A549 (cell line): ENCODE measurements at regions not wholly inside any gene's neighbourhood (a gene's known extent, or its start where the extent isn't known, plus 50 kb on each side); places are given as distances from the start of the nearest gene placed in this dataset.

Experiments used
- ATAC-seq, 2 experiments: fragments of 200-7000 bp in 1 of 2; fragments of >200 bp in 1 of 2; cut with Nextera tagmentation in 1 of 2; cut with Tn5 transposase in 1 of 2; 3 replicates each; pipeline versions ENCODE4 v1.8.0 to v1.9.1; 2018 to 2020; ENCODE audit warnings: mild to moderate bottlenecking in 1 of 2, moderate library complexity in 1 of 2
- CTCF ChIA-PET: fragments of 300-600 bp; sonication (Branson Sonifier 250); formaldehyde crosslinking; extraction: SDS; loops from one replicate; lab custom pipeline; 2021; ENCODE audit warnings: antibody characterized with exemption, inconsistent platforms; lab: Yijun Ruan, JAX
- POLR2A ChIA-PET: fragments of 350-600 bp; formaldehyde crosslinking; extraction: SDS; loops from one replicate; lab custom pipeline; 2021; ENCODE audit warnings: antibody characterized with exemption, inconsistent platforms; lab: Yijun Ruan, JAX
- DNase-seq, 2 experiments: peaks; one replicate each; pipeline versions ENCODE4 v3.0.0 to v3.0.0-alpha.2; 2011 to 2016; ENCODE audit warnings: low read depth in 1 of 2, low spot score in 1 of 2
- FAIRE-seq: peaks from 2 replicates; lab custom pipeline; 2011; peaks lifted over from hg19 to GRCh38; lab: Jason Lieb, UNC
- H3K27ac ChIP-seq, 2 experiments: fragments of >200 bp; sonication (Bioruptor Twin); formaldehyde crosslinking; 3 replicates each; pipeline ENCODE4 v1.5.1; 2016 to 2017
- H3K4me1 ChIP-seq: fragments of >200 bp; sonication (Bioruptor Twin); formaldehyde crosslinking; 3 replicates; pipeline ENCODE4 v1.6.1; 2016
- H3K4me2 ChIP-seq: fragments of >200 bp; sonication (Bioruptor Twin); formaldehyde crosslinking; 3 replicates; pipeline ENCODE4 v1.6.1; 2016
- H3K4me3 ChIP-seq: fragments of >200 bp; sonication (Bioruptor Twin); formaldehyde crosslinking; 3 replicates; pipeline ENCODE4 v1.5.1; 2016
- H3K9me3 ChIP-seq: fragments of >200 bp; sonication (Bioruptor Twin); formaldehyde crosslinking; 3 replicates; pipeline ENCODE4 v1.6.1; 2016
- ATOH8 ChIP-seq: fragments of 250-450 bp; sonication (Bioruptor Pico); IDR thresholded peaks from 2 replicates; pipeline ENCODE4 v1.5.0; 2020; ENCODE audit warnings: low read depth, mild to moderate bottlenecking, moderate library complexity
- CBX8 ChIP-seq: fragments of 200-600 bp; sonication (generic); IDR thresholded peaks from 2 replicates; pipeline ENCODE4 v1.6.1; 2016
- CHD2 ChIP-seq: fragments of 150-350 bp; IDR thresholded peaks from 2 replicates; pipeline ENCODE4 v1.6.1; 2014; ENCODE audit warnings: low read length; ENCODE audit not compliant: partially characterized antibody
- EHMT2 ChIP-seq: fragments of 200-600 bp; sonication (generic); IDR thresholded peaks from 2 replicates; pipeline ENCODE4 v1.6.1; 2016; ENCODE audit warnings: antibody characterized with exemption, low read depth, mild to moderate bottlenecking, moderate library complexity
- FOSL2 ChIP-seq, 2 experiments: fragments of 450-650 bp in 1 of 2; fragments of >200 bp in 1 of 2; sonication (Bioruptor Twin) in 1 of 2; formaldehyde crosslinking; IDR thresholded peaks; 2 replicates each; pipeline versions ENCODE4 v1.5.0 to v1.6.1; 2016 to 2020; ENCODE audit warnings: mild to moderate bottlenecking in 1 of 2, moderate library complexity in 1 of 2
- GATA3 ChIP-seq: IDR thresholded peaks from 2 replicates; pipeline ENCODE4 v1.6.1; 2012; ENCODE audit warnings: borderline replicate concordance
- HEYL ChIP-seq: fragments of 250-450 bp; sonication (Bioruptor Pico); IDR thresholded peaks from 2 replicates; pipeline ENCODE4 v1.8.0; 2021; ENCODE audit warnings: mild to moderate bottlenecking, moderate library complexity
- JUN ChIP-seq, 2 experiments: fragments of >200 bp; sonication (Bioruptor Twin); formaldehyde crosslinking; IDR thresholded peaks; 2 replicates in 1 of 2; 3 replicates in 1 of 2; pipeline ENCODE4 v1.6.1; 2016 to 2017
- KDM5A ChIP-seq: fragments of 200-600 bp; sonication (generic); IDR thresholded peaks from 2 replicates; pipeline ENCODE4 v1.6.1; 2016; ENCODE audit warnings: antibody characterized with exemption, mild to moderate bottlenecking
- NFE2L2 ChIP-seq: fragments of 150-350 bp; conservative IDR thresholded peaks from 2 replicates; pipeline ENCODE4 v1.6.1; 2014; ENCODE audit warnings: low read length
- NPAS2 ChIP-seq: fragments of 250-450 bp; sonication (Bioruptor Pico); IDR thresholded peaks from 2 replicates; pipeline ENCODE4 v1.8.0; 2022; ENCODE audit warnings: mild to moderate bottlenecking, moderate library complexity, borderline replicate concordance
- PHF8 ChIP-seq: fragments of 200-600 bp; sonication (generic); IDR thresholded peaks from 2 replicates; pipeline ENCODE4 v1.6.1; 2016; ENCODE audit warnings: low read depth, mild to moderate bottlenecking, antibody characterized with exemption, moderate library complexity, borderline replicate concordance
- RAD21 ChIP-seq, 2 experiments: fragments of >200 bp in 1 of 2; sonication (Bioruptor Twin) in 1 of 2; formaldehyde crosslinking in 1 of 2; IDR thresholded peaks in 1 of 2; conservative IDR thresholded peaks in 1 of 2; 2 replicates in 1 of 2; 3 replicates in 1 of 2; pipeline ENCODE4 v1.6.1; 2012 to 2018; ENCODE audit warnings: inconsistent platforms in 1 of 2
- RCOR1 ChIP-seq: fragments of 150-350 bp; IDR thresholded peaks from 2 replicates; pipeline ENCODE4 v1.6.1; 2014; ENCODE audit warnings: antibody characterized with exemption, low read length, low read depth
- RNF2 ChIP-seq: fragments of 200-600 bp; sonication (generic); IDR thresholded peaks from 2 replicates; pipeline ENCODE4 v1.6.1; 2016; ENCODE audit warnings: low read depth, mild to moderate bottlenecking, antibody characterized with exemption, moderate library complexity, borderline replicate concordance
- SMC3 ChIP-seq: fragments of >200 bp; sonication (Bioruptor Twin); formaldehyde crosslinking; IDR thresholded peaks from 3 replicates; pipeline ENCODE4 v1.6.1; 2018; ENCODE audit warnings: inconsistent platforms
- TFCP2L1 ChIP-seq: fragments of 250-450 bp; sonication (Bioruptor Pico); IDR thresholded peaks from 2 replicates; pipeline ENCODE4 v1.5.0; 2021; ENCODE audit warnings: mild to moderate bottlenecking
- ZC3H11A ChIP-seq: fragments of 450-650 bp; IDR thresholded peaks from 2 replicates; pipeline ENCODE4 v1.6.1; 2014; ENCODE audit warnings: antibody characterized with exemption, mild to moderate bottlenecking
- ZSCAN20 ChIP-seq: fragments of 250-450 bp; sonication (Bioruptor Pico); IDR thresholded peaks from 2 replicates; pipeline ENCODE4 v1.8.0; 2022; ENCODE audit warnings: mild to moderate bottlenecking, moderate library complexity
- WGBS: methylation state at CpG from one replicate; pipeline ENCODE4 v1.1.6; 2017; ENCODE audit errors: missing lambda C conversion rate; 5-methylcytosine and 5-hydroxymethylcytosine counted together
- TF ChIP-seq, protein P1 (sequence below): fragments of 450-650 bp; IDR thresholded peaks from 2 replicates; pipeline ENCODE4 v1.6.1; 2014; ENCODE audit warnings: antibody characterized with exemption
- TF ChIP-seq, protein P2 (sequence below): IDR thresholded peaks from 2 replicates; pipeline ENCODE4 v1.6.1; 2012

DNA sequence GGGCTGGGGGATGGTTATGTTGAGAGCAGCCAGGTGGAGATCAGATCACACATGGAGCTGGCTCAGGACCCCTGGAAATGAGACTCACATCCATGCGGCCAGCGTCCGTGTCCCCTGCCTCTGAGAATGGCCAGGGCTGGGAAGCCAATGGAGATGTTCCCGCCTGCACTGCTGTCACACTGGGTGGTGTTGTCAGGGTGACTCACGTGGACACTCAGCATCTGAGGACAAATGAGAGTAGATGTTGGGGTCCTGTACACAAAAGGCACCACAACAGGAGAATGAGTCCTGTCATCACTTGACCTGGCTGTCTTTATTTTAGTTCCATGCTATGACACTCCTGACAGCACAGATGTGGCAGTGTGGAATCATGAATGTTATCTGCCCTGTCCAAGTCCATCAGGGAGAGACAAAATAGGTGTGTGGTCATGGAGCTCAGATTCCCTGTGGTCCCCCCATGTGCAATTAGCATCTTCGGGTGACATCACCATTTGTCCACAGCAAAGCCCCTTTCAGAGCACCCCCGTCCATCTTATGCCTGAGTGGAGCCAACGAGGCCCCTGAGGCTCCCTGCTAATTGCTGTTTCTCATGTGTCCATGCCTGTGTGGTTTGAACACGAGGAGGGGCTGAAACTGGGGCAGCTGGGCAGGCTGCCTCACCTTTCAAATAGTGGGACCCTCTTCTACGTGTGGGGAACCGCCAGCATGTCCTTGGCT is 393.5 kb downstream of the AACS start (continued):
- TF ChIP-seq RCOR1 (no peak), NFE2L2 (no peak), CHD2 (no peak)

- Histone ChIP-seq H3K4me2 (no peak overlapping the region), H3K27ac (no peak overlapping the region), H3K4me1 (no peaks in the 10 kb centered on the region), H3K9me3 (no peaks in the 10 kb centered on the region), H3K4me3 (no peak overlapping the region)
- ATAC-seq (no peak), DNase-seq (peak in 1 of 2 experiments; percentile 7), FAIRE-seq (no peak)
- WGBS, result 0% methylated on average over 5 of the region's 5 CpGs
- POLR2A ChIA-PET, result no interaction called here
- CTCF ChIA-PET, result no interaction called here
- TF ChIP-seq RNF2 (no peak), ZC3H11A (no peak)
- TF ChIP-seq, protein P1, sequence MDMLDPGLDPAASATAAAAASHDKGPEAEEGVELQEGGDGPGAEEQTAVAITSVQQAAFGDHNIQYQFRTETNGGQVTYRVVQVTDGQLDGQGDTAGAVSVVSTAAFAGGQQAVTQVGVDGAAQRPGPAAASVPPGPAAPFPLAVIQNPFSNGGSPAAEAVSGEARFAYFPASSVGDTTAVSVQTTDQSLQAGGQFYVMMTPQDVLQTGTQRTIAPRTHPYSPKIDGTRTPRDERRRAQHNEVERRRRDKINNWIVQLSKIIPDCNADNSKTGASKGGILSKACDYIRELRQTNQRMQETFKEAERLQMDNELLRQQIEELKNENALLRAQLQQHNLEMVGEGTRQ, result peak; percentile 57
Observed at GRCh38 chr12:125461831-125462230, 396.6 kb downstream of the AACS start.

- Histone ChIP-seq H3K27ac (no peak overlapping the region), H3K4me3 (no peak overlapping the region), H3K4me2 (no peak overlapping the region), H3K4me1 (no peaks in the 10 kb centered on the region), H3K9me3 (no peaks in the 10 kb centered on the region)
- 2% methylated on average over 2 of the region's 2 CpGs for WGBS
- ChIA-PET POLR2A (no interaction called here), CTCF (interaction anchor here (1.3 kb wide), 1 partner anchor 20 kb away, joined by 3 read pairs; no protein-coding TSS in a partner anchor)
- TF ChIP-seq GATA3 (no peak), TFCP2L1 (CRISPR knock-in tag) (no peak), CBX8 (no peak), NPAS2 (CRISPR knock-in tag) (no peak), KDM5A (no peak), ZSCAN20 (CRISPR knock-in tag) (no peak), PHF8 (no peak), SMC3 (no peak), JUN (IDR thresholded peaks at IDR 0.05) (no peak), FOSL2 (IDR thresholded peaks at IDR 0.05) (no peak), FOSL2 (CRISPR knock-in tag; IDR thresholded peaks at IDR 0.05) (no peak), HEYL (CRISPR knock-in tag) (no peak)
- TF ChIP-seq, protein P1, result no peak
- FAIRE-seq (no peak), ATAC-seq (no peak), DNase-seq (no peak)
Observed at GRCh38 chr12:125463386-125463785, 398.2 kb downstream of the AACS start.

GRCh38 chr12:125467363-125467762 is 402.1 kb downstream of the AACS start:
- Histone ChIP-seq H3K4me3 (no peak overlapping the region), H3K9me3 (no peaks in the 10 kb centered on the region)
- ATAC-seq, result no peak
- TF ChIP-seq, protein P2, sequence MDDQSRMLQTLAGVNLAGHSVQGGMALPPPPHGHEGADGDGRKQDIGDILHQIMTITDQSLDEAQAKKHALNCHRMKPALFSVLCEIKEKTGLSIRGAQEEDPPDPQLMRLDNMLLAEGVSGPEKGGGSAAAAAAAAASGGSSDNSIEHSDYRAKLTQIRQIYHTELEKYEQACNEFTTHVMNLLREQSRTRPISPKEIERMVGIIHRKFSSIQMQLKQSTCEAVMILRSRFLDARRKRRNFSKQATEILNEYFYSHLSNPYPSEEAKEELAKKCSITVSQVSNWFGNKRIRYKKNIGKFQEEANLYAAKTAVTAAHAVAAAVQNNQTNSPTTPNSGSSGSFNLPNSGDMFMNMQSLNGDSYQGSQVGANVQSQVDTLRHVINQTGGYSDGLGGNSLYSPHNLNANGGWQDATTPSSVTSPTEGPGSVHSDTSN, result no peak
- no peak for TF ChIP-seq PHF8
- TF ChIP-seq RAD21 (conservative IDR thresholded peaks at IDR 0.05 in 1 of 2, IDR thresholded peaks at IDR 0.05 in 1 of 2), result no peak
- no peak for TF ChIP-seq TFCP2L1 (CRISPR knock-in tag)
- TF ChIP-seq EHMT2, result no peak
- no peak for TF ChIP-seq CBX8
- TF ChIP-seq ATOH8 (CRISPR knock-in tag), result no peak
- TF ChIP-seq, all 56 proteins: peak for 0
- FAIRE-seq (no peak), DNase-seq (no peak)
- ChIA-PET POLR2A (no interaction called here), CTCF (no interaction called here)
- Histone ChIP-seq H3K27ac (no peak overlapping the region), H3K4me2 (no peak overlapping the region), H3K4me1 (no peaks in the 10 kb centered on the region)
- 0% methylated on average over 1 of the region's 1 CpG for WGBS
